ENCODE measurements at regions not wholly inside any gene's neighbourhood (a gene's known extent, or its start where the extent isn't known, plus 50 kb on each side); places are given as distances from the start of the nearest gene placed in this dataset.

- Histone ChIP-seq H3K9me3 (no peaks in the 10 kb centered on the region), H3K27ac (no peak overlapping the region), H3K27me3 (no peaks in the 10 kb centered on the region), H3K4me1 (no peaks in the 10 kb centered on the region), H3K36me3 (no peaks in the 10 kb centered on the region), H3K4me3 (no peak overlapping the region)
- no peak for DNase-seq
- TF ChIP-seq CTCF (IDR thresholded peaks at IDR 0.05) (no peak), POLR2A (IDR thresholded peaks at IDR 0.05) (no peak)
- intact Hi-C loops (cut with DNase I; ENCODE audit: low total_unique reads): no loop called here
Observed at GRCh38 chr4:176896211-176896610, 103.5 kb upstream of the VEGFC start.

DNA sequence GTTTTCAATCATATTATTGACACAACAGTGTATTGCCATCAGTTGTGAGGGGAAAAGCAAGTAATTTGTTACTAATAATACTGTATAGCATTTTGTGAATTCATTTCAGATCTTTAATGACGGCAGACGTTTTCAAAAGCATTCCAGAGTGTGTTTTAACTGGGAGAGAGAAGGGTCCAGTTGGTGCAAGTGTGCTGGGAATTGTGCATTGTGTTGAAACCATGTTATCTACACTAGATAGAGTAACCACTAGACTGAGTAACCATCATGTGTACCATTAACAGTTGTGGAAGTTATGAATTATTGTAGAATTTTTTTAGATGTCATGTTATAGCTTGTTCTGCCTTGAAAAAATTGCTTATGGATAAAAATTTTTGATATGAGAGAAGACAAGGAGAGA is 104.5 kb upstream of the VEGFC start:
- Histone ChIP-seq H3K27ac (no peak overlapping the region), H3K9me3 (no peaks in the 10 kb centered on the region), H3K27me3 (no peaks in the 10 kb centered on the region), H3K36me3 (no peaks in the 10 kb centered on the region), H3K4me1 (no peaks in the 10 kb centered on the region), H3K4me3 (no peak overlapping the region)
- no peak for DNase-seq
- TF ChIP-seq POLR2A (IDR thresholded peaks at IDR 0.05) (no peak), CTCF (IDR thresholded peaks at IDR 0.05) (no peak)
- intact Hi-C loops (cut with DNase I; ENCODE audit: low total_unique reads): no loop called here

DNA sequence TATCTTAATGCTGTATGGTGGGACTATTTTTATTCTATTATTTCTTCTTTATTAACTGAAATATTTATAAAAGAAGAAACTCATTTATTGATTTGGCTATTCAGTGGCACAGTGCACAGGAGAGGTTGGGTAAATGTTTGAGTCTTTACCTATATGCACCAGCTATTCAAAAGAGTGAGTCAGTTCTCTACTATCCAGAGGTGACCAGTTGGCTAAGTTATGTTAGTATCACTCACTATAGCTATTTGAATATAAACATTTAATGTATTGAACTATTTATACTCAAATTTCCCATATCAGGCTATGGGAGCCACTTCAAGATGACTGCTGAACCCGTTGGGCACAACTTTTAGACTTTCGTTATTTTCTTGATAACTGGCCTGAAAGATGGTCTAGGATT is 106.1 kb upstream of the VEGFC start:
- intact Hi-C loops (cut with DNase I; ENCODE audit: low total_unique reads): no loop called here
- Histone ChIP-seq H3K4me1 (no peaks in the 10 kb centered on the region), H3K9me3 (no peaks in the 10 kb centered on the region), H3K27ac (no peak overlapping the region), H3K4me3 (no peak overlapping the region), H3K27me3 (no peaks in the 10 kb centered on the region), H3K36me3 (no peaks in the 10 kb centered on the region)
- no peak for DNase-seq
- TF ChIP-seq CTCF (IDR thresholded peaks at IDR 0.05) (no peak), POLR2A (IDR thresholded peaks at IDR 0.05) (no peak)

DNA sequence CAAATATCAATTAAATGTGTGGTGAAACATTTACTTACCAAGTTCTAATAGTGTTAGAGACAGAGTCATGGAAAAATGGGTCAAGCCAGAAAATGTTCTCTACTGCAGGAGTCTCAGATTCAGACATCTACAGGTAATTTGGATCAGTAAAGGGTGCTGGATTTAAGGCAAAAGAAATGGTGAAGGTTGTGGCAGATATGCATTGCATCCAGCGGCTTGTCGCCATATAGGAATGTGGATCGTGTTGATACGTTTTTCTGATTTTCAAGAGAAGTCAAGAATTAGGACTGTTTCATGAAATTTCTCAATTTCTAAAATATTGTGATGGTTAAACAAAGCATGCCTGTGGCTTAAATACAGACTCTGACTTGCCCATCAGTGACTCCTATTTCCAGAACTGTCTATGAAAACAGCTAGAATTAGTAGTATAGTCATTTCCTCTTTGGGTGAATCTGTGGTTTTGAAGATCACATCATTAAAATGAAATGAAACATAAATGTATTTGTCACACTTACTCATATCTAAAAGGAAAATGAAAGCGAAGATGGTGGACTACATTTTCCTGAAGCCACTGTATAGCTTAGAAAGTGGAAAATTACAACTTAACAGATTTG is 110.1 kb upstream of the VEGFC start:
- no peak for TF ChIP-seq POLR2A (IDR thresholded peaks at IDR 0.05)
- no peak for TF ChIP-seq CTCF (IDR thresholded peaks at IDR 0.05)
- no peaks in the 10 kb centered on the region for H3K4me1 ChIP-seq
- H3K9me3 ChIP-seq: no peaks in the 10 kb centered on the region
- H3K27me3 ChIP-seq: no peaks in the 10 kb centered on the region
- intact Hi-C loops (cut with DNase I; ENCODE audit: low total_unique reads): no loop called here
- DNase-seq: no peak
- no peak overlapping the region for H3K4me3 ChIP-seq
- H3K36me3 ChIP-seq: no peaks in the 10 kb centered on the region
- no peak overlapping the region for H3K27ac ChIP-seq

GRCh38 chr4:176906709-176907108 is 114.0 kb upstream of the VEGFC start:
- no peaks in the 10 kb centered on the region for H3K36me3 ChIP-seq
- no peaks in the 10 kb centered on the region for H3K27me3 ChIP-seq
- DNase-seq: no peak
- H3K4me3 ChIP-seq: no peak overlapping the region
- H3K9me3 ChIP-seq: no peaks in the 10 kb centered on the region
- no peak for TF ChIP-seq POLR2A (IDR thresholded peaks at IDR 0.05)
- TF ChIP-seq CTCF (IDR thresholded peaks at IDR 0.05): no peak
- no peaks in the 10 kb centered on the region for H3K4me1 ChIP-seq
- H3K27ac ChIP-seq: no peak overlapping the region
- intact Hi-C loops (cut with DNase I; ENCODE audit: low total_unique reads): no loop called here

Measured in uterus (tissue), 3 donors.